GM21786 (cell line): ENCODE measurements at regions not wholly inside any gene's neighbourhood (a gene's known extent, or its start where the extent isn't known, plus 50 kb on each side); places are given as distances from the start of the nearest gene placed in this dataset.

ENCODE experiments used
- ATAC-seq: cut with Tn5 transposase; IDR thresholded peaks from one replicate; pipeline ENCODE4 v1.9.1; 2021; ENCODE audit not compliant: unreplicated experiment

DNA sequence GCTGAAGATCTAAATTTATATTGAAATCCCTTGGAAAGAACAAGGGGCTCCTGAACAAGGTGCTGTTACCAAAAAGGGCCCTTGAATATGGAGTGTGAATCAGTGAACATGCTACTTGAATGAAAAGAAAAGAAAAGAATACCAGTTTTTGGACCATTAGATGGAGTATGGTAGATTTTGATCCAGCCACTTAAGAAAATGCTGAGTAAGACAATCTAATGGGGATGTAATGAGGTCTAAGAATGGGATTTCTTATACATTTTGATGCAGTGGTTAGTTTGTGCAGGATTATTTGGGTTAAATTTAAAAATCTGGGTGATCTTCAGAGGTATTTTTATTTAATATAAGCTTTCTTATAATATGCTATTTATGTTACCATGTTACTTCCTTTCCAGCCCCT, 2003.0 kb upstream of the LRRTM1 start:
- ATAC-seq = no peak

- no peak for ATAC-seq
Measured at GRCh38 chr2:82301506-82301905, 1997.0 kb upstream of the LRRTM1 start.

DNA sequence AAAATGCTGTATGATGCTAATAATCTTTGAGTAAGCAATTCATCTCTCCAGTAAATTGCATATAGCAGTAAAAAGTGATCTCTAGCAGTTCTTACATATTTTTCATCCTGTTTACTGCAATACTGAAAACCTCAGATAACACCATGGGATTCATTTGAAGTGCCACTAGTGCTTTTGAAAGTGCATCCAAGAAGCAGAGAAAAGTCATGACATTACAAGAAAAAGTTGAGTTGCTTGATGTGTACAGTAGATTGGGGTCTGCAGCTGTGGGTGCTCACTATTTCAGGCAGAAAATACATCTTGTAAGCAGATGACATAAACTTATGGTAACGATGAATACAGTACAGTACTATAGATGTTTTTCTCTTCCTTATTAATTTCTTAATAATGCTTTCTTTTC, 1984.9 kb upstream of the LRRTM1 start:
- no peak for ATAC-seq

- no peak for ATAC-seq
Measured at GRCh38 chr2:82283075-82283474, 1978.5 kb upstream of the LRRTM1 start.

DNA sequence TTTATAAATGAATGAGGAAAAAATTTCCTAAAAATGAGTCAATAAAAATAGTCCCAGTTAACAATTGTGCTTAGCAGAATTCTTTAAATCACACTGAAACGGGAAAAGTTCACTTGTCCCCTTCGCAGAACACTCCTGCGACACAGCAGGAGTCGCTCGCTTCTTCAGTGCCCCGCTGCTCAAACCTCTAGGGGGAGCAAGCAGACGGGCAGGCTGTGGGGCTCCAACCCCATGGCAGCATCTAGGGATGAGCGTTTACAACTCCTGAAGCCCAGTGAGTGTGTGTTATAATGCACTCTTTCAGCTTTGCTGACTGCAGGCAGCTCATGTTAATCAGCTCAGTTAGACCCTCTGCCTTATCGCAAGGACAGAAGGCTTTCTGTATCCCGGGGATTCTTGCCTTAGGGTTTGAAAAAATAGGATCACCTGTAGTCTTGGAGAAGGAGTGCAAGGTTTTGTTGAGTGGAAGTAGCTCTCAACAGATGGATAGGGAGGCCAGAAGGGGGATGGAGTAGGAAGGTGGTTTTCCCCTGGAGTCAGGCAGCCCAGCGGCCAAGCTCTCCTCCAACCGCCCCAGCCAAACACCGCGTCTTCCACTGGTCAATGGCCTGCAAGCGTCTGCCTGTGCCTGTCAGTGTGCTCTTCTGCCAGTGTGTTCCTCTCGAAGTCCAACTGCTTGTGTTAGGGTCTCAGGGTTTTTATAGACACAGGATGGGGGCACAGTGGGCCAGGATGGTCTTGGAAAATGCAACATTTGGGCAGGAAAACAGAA, 1977.7 kb upstream of the LRRTM1 start:
- ATAC-seq = no peak

GRCh38 chr2:82279367-82279766, 1974.8 kb upstream of the LRRTM1 start:
- ATAC-seq = no peak

GRCh38 chr2:82278416-82278815, 1973.9 kb upstream of the LRRTM1 start:
- ATAC-seq = no peak

DNA sequence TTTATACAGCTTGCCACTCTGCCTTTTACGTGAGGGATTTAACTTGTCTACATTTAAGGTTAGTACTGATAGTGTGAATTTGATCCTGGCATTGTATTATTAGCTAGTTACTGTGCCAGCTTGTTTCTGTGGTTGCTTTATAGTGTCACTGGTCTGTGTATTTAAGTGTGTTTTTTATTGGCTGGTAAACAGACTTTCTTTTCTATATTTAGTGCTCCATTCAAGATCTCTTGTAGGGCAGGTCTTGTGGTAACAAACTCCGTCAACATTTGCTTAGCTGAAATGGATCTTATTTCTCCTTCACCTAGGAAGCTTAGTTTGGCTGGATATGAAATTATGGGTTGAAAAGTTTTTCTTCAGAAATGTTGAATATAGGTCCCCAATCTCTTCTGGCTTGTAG, 1971.0 kb upstream of the LRRTM1 start:
- ATAC-seq = no peak

- ATAC-seq = no peak
Measured at GRCh38 chr2:82268446-82268845, 1963.9 kb upstream of the LRRTM1 start.

DNA sequence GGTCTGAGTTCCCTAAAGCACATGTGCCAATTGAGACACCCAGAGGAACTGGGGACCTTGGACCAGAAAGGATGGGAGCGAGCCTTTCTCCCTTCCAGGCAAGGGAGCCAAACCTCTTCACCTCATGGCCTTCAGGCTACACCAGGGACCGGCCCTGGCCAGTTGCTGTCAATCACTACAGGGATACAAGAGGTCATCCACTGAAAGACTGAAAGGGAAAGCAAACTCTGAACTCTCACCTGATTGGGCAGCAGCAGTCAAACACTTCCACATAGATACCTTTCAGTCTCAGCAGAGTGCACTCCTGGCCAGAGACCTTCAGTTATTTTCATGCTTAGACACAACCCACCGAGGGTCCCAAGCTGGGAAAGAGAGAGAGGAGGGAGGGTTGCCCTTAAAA, 1956.0 kb upstream of the LRRTM1 start:
- no peak for ATAC-seq

DNA sequence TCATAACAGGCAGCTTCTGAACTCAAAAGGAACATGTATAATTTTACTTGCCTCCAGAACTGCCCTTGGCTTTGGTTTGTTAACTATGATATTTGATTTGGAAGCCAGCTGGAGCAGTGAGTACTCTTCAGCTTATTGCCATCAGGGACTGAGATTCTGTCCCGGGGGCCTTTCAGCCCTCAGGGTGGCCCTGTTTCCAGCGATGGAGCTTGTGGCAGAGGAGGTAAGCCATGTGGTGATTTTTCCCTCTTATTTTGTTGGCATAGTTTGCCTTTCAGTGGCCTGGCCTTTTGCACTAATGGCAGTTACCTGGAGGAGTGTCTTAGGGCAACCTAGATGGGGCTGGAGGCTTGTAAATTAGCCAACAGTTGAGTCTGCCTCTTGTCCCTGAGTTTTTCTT, 1955.0 kb upstream of the LRRTM1 start:
- ATAC-seq = no peak

- ATAC-seq = no peak
Measured at GRCh38 chr2:82257796-82258555, 1953.4 kb upstream of the LRRTM1 start.

DNA sequence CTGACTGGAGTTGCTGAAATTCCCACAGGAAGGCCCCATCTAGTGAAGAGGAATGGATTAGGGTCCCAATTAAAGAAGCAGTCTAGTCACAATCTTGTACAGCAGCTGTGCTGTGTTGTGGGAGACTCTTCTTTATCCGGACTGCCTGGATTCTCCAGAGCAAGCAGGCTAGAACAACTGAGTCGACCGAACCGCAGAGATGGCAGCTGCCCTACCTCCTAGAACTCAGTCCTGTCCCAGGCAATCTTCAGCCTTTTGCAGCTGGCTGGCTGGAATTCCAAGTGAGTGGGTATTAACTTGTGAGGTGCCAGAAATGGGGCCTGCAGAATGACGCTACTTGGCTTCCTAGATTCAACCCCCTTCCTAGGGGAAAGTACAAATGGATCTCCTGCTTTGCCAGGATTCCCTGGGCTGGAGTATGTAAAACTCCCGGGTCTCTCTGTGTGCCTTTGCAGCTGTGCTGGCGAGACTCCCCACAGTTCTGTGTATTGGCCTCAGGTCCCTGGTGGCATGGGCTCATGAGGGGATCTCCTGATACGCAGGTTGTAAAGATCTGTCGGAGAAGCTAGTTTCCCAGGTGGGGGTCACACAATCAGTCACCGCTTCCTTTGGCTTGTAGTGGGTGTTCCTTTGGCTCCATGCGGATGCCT, 1952.6 kb upstream of the LRRTM1 start:
- no peak for ATAC-seq

DNA sequence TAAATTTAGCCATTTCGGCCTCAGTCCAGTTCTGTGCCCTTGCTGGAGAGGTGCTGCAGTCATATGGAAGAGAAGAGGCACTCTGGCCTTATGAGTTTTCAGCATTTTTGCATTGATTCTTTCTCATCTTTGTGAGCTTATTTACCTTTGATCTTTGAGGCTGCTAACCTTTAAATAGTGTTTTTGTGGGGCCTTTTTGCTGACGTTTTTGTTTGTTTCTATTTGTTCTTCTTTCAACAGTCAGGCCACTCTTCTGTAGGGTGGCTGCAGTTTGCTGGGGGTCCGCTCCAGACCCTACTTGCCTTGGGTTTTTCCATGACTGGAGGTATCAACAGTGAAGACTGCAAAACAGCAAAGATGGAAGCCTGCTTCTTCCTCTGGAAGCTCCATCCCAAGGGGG, 1951.7 kb upstream of the LRRTM1 start:
- no peak for ATAC-seq

- no peak for ATAC-seq
Measured at GRCh38 chr2:82254728-82255127, 1950.2 kb upstream of the LRRTM1 start.

GRCh38 chr2:82246220-82246775, 1941.7 kb upstream of the LRRTM1 start:
- no peak for ATAC-seq

GRCh38 chr2:82239176-82239575, 1934.6 kb upstream of the LRRTM1 start:
- ATAC-seq = no peak

GRCh38 chr2:82237994-82238662, 1933.6 kb upstream of the LRRTM1 start:
- ATAC-seq = no peak

DNA sequence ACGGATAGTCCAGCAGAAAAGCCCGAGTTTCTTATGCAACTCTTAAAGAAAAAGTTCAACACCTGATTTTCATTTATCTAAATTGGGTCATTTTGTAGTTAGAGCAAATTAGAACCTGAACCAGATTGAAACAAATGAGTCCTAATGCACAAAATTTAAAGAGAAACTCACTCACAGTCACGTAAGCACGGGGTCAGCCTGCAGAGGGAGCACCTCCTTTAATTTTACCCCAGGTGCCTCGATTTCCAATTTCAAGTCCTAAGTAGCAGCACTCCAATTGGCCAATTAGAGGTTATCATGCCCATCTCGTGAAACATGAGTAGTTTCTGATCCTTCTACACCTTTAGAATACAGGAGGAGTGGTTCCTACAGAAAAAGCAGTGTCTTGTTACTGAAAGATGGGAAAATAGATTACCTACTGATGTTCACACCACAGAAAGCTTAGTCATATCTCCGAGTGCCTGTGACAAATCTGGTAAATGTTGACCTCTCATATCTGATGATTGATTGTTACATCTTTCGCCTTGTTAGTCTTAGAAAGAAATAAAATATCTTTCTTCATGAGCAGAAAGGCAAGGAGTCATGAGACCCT, 1929.8 kb upstream of the LRRTM1 start:
- no peak for ATAC-seq

DNA sequence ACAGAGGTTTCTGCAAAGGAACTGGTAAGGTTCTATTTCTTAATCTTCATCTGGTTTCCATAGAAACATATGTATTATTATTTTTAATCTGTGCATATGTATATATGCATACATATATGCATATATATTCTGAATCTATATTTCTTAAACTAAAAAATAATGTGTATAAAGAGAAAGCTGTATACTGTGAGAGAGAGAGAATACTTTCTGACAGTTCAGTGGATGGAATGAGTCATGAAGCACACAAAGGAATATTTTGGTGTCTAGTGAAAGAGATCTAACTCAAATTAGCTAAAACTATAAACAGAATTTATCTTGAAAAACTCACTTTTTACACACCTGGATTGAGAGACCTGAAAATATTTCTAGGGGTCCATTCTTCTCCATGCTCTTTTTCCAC, 1929.3 kb upstream of the LRRTM1 start:
- ATAC-seq = no peak

DNA sequence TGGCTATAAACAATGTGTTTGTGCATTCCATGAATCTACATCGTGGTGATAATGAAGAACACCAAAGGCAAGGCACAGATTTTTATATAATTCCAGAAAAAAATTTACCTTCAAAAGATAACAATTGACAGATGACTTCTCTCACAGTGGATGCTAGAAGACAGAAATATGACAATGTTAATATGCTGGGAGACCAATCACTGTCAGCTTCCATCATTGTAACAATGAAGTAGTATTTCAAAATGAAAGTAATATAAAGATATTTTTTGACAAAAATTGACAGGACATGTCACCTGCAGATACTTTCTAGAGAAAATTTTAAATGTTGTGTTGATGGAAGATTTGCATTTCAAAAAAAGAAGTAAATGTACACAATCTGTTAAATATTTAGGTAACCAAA, 1925.9 kb upstream of the LRRTM1 start:
- ATAC-seq = no peak
